H1 (cell line): ENCODE measurements at regions not wholly inside any gene's neighbourhood (a gene's known extent, or its start where the extent isn't known, plus 50 kb on each side); places are given as distances from the start of the nearest gene placed in this dataset.

Source experiments
- CEBPB ChIP-seq: IDR thresholded peaks from 2 replicates; pipeline ENCODE4 v1.6.1; 2012; ENCODE audit warnings: low read depth, low read length
- CHD2 ChIP-seq: IDR thresholded peaks from 2 replicates; pipeline ENCODE4 v1.6.1; 2012; ENCODE audit warnings: low read length, improper control_type of control experiment
- CHD7 ChIP-seq: fragments of 300-600 bp; sonication (generic); IDR thresholded peaks from 2 replicates; pipeline ENCODE4 v1.7.1; 2012; ENCODE audit warnings: low read length, moderate library complexity, mild to moderate bottlenecking, inconsistent platforms; ENCODE audit not compliant: insufficient replicate concordance
- CREB1 ChIP-seq: IDR thresholded peaks from 2 replicates; pipeline ENCODE4 v1.6.1; 2012; ENCODE audit warnings: inconsistent platforms
- EGR1 ChIP-seq: IDR thresholded peaks from 2 replicates; pipeline ENCODE4 v1.6.1; 2011; ENCODE audit warnings: low read depth, low read length, borderline replicate concordance
- FOSL1 ChIP-seq: IDR thresholded peaks from 2 replicates; pipeline ENCODE4 v1.6.1; 2011; ENCODE audit warnings: mild to moderate bottlenecking, low read depth, low read length, moderate library complexity; ENCODE audit not compliant: insufficient read depth
- HDAC2 ChIP-seq, 2 experiments: fragments of 300-600 bp in 1 of 2; sonication (generic) in 1 of 2; IDR thresholded peaks; 2 replicates each; pipeline ENCODE4 v1.6.1; 2011 to 2012; ENCODE audit warnings: low read depth in 2 of 2, low read length in 2 of 2, mild to moderate bottlenecking in 2 of 2, moderate library complexity in 2 of 2, borderline replicate concordance in 1 of 2, inconsistent platforms in 1 of 2
- POLR2AphosphoS5 ChIP-seq: IDR thresholded peaks from 2 replicates; pipeline ENCODE4 v1.6.1; 2011; ENCODE audit warnings: low read depth, low read length
- RXRA ChIP-seq: IDR thresholded peaks from 2 replicates; pipeline ENCODE4 v1.6.1; 2011; ENCODE audit warnings: low read depth, mild to moderate bottlenecking, low read length, moderate library complexity; ENCODE audit not compliant: insufficient read depth
- SUZ12 ChIP-seq: fragments of 200-600 bp; sonication (generic); IDR thresholded peaks from 2 replicates; pipeline ENCODE4 v1.6.1; 2012; ENCODE audit warnings: mild to moderate bottlenecking, inconsistent platforms, low read length, moderate library complexity, mixed read lengths
- TAF1 ChIP-seq: IDR thresholded peaks from 2 replicates; pipeline ENCODE4 v1.6.1; 2011; ENCODE audit warnings: mild to moderate bottlenecking, low read depth, low read length

DNA sequence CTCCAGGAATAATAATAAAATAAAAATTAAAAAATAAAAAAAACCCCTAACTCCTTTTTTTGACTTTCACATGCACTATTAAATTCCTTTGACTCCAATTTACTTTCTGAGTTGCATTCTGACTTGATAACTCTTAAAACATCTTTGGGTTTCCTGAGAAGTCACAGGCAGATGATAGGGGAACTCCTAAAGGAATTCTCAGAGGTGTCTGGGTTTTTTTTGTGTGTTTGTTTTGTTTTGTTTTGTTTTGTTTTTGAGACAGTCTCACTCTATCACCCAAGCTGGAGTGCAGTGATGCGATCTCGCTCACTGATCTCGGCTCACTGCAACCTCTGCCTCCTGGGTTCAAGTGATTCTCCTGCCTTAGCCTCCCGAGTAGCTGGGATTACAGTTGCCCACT is 52.7 kb upstream of the APBB1IP start (continued):
- no peak for TF ChIP-seq CHD7
- no peak for TF ChIP-seq FOSL1
- TF ChIP-seq EGR1, result no peak
- TF ChIP-seq RXRA, result no peak
- TF ChIP-seq CEBPB, result no peak
- TF ChIP-seq SUZ12, result no peak
- no peak for TF ChIP-seq CREB1
- no peak for TF ChIP-seq TAF1
- TF ChIP-seq HDAC2 (IDR thresholded peaks at IDR 0.05; ENCODE audit: borderline replicate concordance in 1 of 2, low read depth in 2 of 2, low read length in 2 of 2), result no peak
- TF ChIP-seq CHD2, result no peak
- no peak for TF ChIP-seq POLR2AphosphoS5
